HUDEP-2 (cell line): ENCODE measurements at regions not wholly inside any gene's neighbourhood (a gene's known extent, or its start where the extent isn't known, plus 50 kb on each side); places are given as distances from the start of the nearest gene placed in this dataset.
A peak's percentile ranks its signal among the peaks of the same experiment; 100 is the strongest.

Experiments used
- DNase-seq, 76 experiments: peaks; one replicate each; lab custom pipeline; 2025; ENCODE audit not compliant: unreplicated experiment in 76 of 76; lab: John Stamatoyannopoulos, UW

- no peak for DNase-seq
These were observed 69.7 kb upstream of the ZC3H12A start for GRCh38 chr1:37404711-37405110.

GRCh38 chr1:37410105-37410504 lies 64.3 kb upstream of the ZC3H12A start:
- peak in 6 of 76 experiments; percentile 2 to 18 (median 4) for DNase-seq

GRCh38 chr1:37410815-37411214 lies 63.6 kb upstream of the ZC3H12A start:
- peak in 21 of 76 experiments; percentile 2 to 36 (median 14) for DNase-seq

- DNase-seq: no peak
These were observed 58.7 kb upstream of the ZC3H12A start for GRCh38 chr1:37415611-37416244.

GRCh38 chr1:37420456-37420855 lies 53.9 kb upstream of the ZC3H12A start:
- DNase-seq: no peak

- DNase-seq: no peak
These were observed 50.6 kb upstream of the ZC3H12A start for GRCh38 chr1:37423810-37424209.

GRCh38 chr1:37424523-37424922 lies 49.9 kb upstream of the ZC3H12A start:
- no peak for DNase-seq
